ENCODE measurements at regions not wholly inside any gene's neighbourhood (a gene's known extent, or its start where the extent isn't known, plus 50 kb on each side); places are given as distances from the start of the nearest gene placed in this dataset.

DNA sequence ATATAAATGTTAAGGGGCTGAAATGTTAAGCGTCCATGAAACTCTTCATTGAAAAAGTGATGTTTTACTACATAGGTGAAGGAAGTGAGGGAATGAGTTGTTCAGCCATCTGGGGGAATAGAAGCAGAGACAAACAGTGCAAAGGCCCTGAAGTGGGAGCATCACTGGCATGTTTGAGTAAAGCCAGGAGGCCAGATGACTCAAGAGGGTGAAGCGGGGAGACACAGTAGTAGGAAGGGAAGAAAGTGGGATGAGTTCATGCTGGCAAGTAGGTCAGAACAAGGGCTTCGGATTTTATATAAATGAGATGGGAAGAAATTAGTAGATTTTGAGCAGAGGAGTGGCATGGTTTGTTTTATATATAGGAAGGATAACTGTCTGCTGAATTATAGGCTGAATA is 112.5 kb upstream of the MAP9 start:
- TF ChIP-seq, protein P1, sequence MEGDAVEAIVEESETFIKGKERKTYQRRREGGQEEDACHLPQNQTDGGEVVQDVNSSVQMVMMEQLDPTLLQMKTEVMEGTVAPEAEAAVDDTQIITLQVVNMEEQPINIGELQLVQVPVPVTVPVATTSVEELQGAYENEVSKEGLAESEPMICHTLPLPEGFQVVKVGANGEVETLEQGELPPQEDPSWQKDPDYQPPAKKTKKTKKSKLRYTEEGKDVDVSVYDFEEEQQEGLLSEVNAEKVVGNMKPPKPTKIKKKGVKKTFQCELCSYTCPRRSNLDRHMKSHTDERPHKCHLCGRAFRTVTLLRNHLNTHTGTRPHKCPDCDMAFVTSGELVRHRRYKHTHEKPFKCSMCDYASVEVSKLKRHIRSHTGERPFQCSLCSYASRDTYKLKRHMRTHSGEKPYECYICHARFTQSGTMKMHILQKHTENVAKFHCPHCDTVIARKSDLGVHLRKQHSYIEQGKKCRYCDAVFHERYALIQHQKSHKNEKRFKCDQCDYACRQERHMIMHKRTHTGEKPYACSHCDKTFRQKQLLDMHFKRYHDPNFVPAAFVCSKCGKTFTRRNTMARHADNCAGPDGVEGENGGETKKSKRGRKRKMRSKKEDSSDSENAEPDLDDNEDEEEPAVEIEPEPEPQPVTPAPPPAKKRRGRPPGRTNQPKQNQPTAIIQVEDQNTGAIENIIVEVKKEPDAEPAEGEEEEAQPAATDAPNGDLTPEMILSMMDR (IDR thresholded peaks at IDR 0.05) = no peak
- no peak for TF ChIP-seq CBX2 (IDR thresholded peaks at IDR 0.05; ENCODE audit: borderline replicate concordance, low read depth)
- TF ChIP-seq CBX8 (IDR thresholded peaks at IDR 0.05) = no peak
- TF ChIP-seq ZFP36 (IDR thresholded peaks at IDR 0.05; ENCODE audit: borderline replicate concordance, partially characterized antibody) = no peak
- TF ChIP-seq POLR2A (IDR thresholded peaks at IDR 0.05; ENCODE audit: low read length) = no peak
- TF ChIP-seq HOXA7 (CRISPR knock-in tag; IDR thresholded peaks at IDR 0.05) = no peak
- no peak for TF ChIP-seq ESRRA (IDR thresholded peaks at IDR 0.05; ENCODE audit: borderline replicate concordance, low read length)
- no peak for TF ChIP-seq KDM1A (IDR thresholded peaks at IDR 0.05; ENCODE audit: low read depth)
- TF ChIP-seq EP300 (IDR thresholded peaks at IDR 0.05) = no peak
- no peak for TF ChIP-seq RAD21 (conservative IDR thresholded peaks at IDR 0.05 in 1 of 2, IDR thresholded peaks at IDR 0.05 in 1 of 2)

Data from A549 (cell line).